Activated T-cell treated with anti-CD3 and anti-CD28 coated beads, Interleukin-2, amount 50 U/mL, for 24 hours (primary cell): ENCODE measurements at regions not wholly inside any gene's neighbourhood (a gene's known extent, or its start where the extent isn't known, plus 50 kb on each side); places are given as distances from the start of the nearest gene placed in this dataset.

Source experiments
- DNase-seq: peaks from one replicate; pipeline ENCODE4 v3.0.0-alpha.2; 2020
- H3K27ac Mint-ChIP-seq: 2 replicates; pipeline ENCODE4 v1.8.0; 2020; ENCODE audit warnings: mild to moderate bottlenecking, mixed read lengths
- H3K27me3 Mint-ChIP-seq: 2 replicates; pipeline ENCODE4 v1.8.0; 2020; ENCODE audit warnings: mixed read lengths
- H3K36me3 Mint-ChIP-seq: 2 replicates; pipeline ENCODE4 v1.8.0; 2020; ENCODE audit warnings: low read depth, mixed read lengths
- H3K4me1 Mint-ChIP-seq: 2 replicates; pipeline ENCODE4 v1.8.0; 2020; ENCODE audit warnings: low read depth, mixed read lengths
- H3K4me3 Mint-ChIP-seq: 2 replicates; pipeline ENCODE4 v1.8.0; 2020; ENCODE audit warnings: mild to moderate bottlenecking, moderate library complexity, mixed read lengths
- H3K9me3 Mint-ChIP-seq: 2 replicates; pipeline ENCODE4 v1.8.0; 2020; ENCODE audit warnings: mixed read lengths

DNA sequence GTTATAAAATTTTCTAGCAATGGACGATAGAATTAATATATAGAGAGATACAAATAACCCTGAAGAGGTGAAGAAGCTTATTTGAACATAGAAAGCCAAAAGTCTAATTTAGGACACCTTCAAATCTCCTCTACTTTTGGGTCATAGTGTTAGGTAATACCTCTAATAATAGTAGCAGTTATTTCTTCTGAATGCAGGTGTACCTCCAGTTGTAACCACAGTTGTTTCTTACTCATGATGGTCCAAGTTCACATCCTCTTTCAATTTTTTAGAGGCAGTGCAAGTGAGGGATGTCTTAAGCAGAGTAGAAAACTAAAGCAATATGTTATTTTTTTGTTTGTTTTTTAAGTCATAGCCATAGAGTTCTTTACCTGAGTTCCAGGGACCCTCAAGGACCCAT lies 429.5 kb downstream of the CCDC85A start:
- no peak for DNase-seq
- H3K27me3 Mint-ChIP-seq = no peaks in the 10 kb centered on the region
- H3K4me1 Mint-ChIP-seq = no peaks in the 10 kb centered on the region
- peaks cover 12% of the 10 kb centered on the region for H3K9me3 Mint-ChIP-seq
- H3K36me3 Mint-ChIP-seq = no peaks in the 10 kb centered on the region
- no peak overlapping the region for H3K27ac Mint-ChIP-seq
- no peak overlapping the region for H3K4me3 Mint-ChIP-seq

DNA sequence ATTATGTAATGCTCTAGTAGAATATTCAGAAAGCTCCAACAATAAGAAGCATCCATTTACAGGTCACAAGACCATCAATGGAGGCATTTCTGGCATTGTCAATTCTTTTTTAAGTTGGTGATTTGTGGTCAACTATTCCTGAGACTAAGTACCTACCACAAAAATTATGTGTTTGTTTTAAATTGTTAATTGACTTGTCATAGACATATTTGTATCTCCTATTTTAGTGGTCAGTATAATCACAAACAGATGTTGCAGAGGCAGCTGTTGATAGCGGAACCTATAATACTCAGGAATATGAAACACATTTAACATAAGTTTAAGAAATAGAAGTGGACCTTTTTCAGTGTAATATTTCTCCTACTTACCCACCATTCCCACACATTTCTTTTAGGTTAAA lies 430.1 kb downstream of the CCDC85A start:
- H3K9me3 Mint-ChIP-seq = peaks cover 12% of the 10 kb centered on the region
- no peak for DNase-seq
- H3K36me3 Mint-ChIP-seq = no peaks in the 10 kb centered on the region
- no peaks in the 10 kb centered on the region for H3K27me3 Mint-ChIP-seq
- no peaks in the 10 kb centered on the region for H3K4me1 Mint-ChIP-seq
- no peak overlapping the region for H3K27ac Mint-ChIP-seq
- no peak overlapping the region for H3K4me3 Mint-ChIP-seq

- Mint-ChIP-seq H3K27ac (no peak overlapping the region), H3K4me1 (no peaks in the 10 kb centered on the region), H3K36me3 (no peaks in the 10 kb centered on the region), H3K27me3 (no peaks in the 10 kb centered on the region), H3K9me3 (peaks cover 13% of the 10 kb centered on the region), H3K4me3 (no peak overlapping the region)
- DNase-seq = no peak
These were observed 432.0 kb downstream of the CCDC85A start for GRCh38 chr2:56615760-56616159.

DNA sequence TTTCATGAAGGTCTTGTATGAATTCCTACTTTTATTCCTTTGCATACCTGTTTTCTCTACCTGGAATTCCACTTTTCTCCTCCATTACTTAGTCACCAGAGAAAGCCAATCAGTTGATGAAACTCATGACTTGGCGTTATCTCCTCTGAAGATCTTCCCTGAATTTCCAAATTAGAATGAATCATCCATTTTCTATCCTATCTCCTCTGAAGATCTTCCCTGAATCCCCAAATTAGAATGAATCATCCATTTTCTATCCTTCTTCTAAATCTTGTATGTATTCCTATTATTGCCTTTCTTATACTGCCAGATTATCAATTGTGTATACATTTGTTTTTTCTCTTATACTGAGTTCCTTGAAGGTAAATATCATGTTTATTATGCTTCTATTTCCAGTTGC lies 440.4 kb downstream of the CCDC85A start:
- no peaks in the 10 kb centered on the region for H3K36me3 Mint-ChIP-seq
- H3K27ac Mint-ChIP-seq = no peak overlapping the region
- no peak for DNase-seq
- H3K4me1 Mint-ChIP-seq = no peaks in the 10 kb centered on the region
- H3K27me3 Mint-ChIP-seq = no peaks in the 10 kb centered on the region
- H3K9me3 Mint-ChIP-seq = peaks cover 21% of the 10 kb centered on the region
- no peak overlapping the region for H3K4me3 Mint-ChIP-seq

GRCh38 chr2:56626927-56627326 lies 443.1 kb downstream of the CCDC85A start:
- no peaks in the 10 kb centered on the region for H3K4me1 Mint-ChIP-seq
- H3K27me3 Mint-ChIP-seq = no peaks in the 10 kb centered on the region
- H3K36me3 Mint-ChIP-seq = no peaks in the 10 kb centered on the region
- H3K9me3 Mint-ChIP-seq = peaks cover 21% of the 10 kb centered on the region
- no peak overlapping the region for H3K27ac Mint-ChIP-seq
- H3K4me3 Mint-ChIP-seq = no peak overlapping the region
- no peak for DNase-seq

DNA sequence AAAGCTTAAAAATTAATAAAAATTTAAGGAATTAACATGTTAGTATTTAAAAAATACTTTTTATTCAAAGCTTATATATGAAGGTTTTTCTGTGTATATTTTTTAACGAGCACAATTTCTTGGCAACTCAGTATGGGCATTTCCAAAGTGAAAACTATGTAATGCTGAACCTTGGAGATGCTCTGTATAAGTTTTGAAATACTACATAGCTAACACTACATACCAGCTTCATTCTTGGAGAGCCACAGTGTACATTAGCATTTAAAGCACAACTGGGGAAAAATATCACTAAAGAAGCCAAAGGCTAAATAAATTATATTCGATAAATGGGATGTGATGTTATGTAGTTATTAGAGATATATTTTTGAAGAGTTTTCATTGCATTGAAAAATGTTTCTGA lies 446.5 kb downstream of the CCDC85A start:
- no peak overlapping the region for H3K27ac Mint-ChIP-seq
- H3K9me3 Mint-ChIP-seq = peaks cover 13% of the 10 kb centered on the region
- DNase-seq = no peak
- H3K4me1 Mint-ChIP-seq = no peaks in the 10 kb centered on the region
- no peak overlapping the region for H3K4me3 Mint-ChIP-seq
- H3K36me3 Mint-ChIP-seq = no peaks in the 10 kb centered on the region
- H3K27me3 Mint-ChIP-seq = no peaks in the 10 kb centered on the region

GRCh38 chr2:56647997-56648396 lies 464.2 kb downstream of the CCDC85A start:
- no peaks in the 10 kb centered on the region for H3K36me3 Mint-ChIP-seq
- no peaks in the 10 kb centered on the region for H3K27me3 Mint-ChIP-seq
- no peak overlapping the region for H3K27ac Mint-ChIP-seq
- DNase-seq = no peak
- H3K9me3 Mint-ChIP-seq = peaks cover 5% of the 10 kb centered on the region
- no peaks in the 10 kb centered on the region for H3K4me1 Mint-ChIP-seq
- H3K4me3 Mint-ChIP-seq = no peak overlapping the region

- DNase-seq = no peak
- Mint-ChIP-seq H3K9me3 (peaks cover 5% of the 10 kb centered on the region), H3K4me1 (no peaks in the 10 kb centered on the region), H3K4me3 (no peak overlapping the region), H3K27ac (no peak overlapping the region), H3K27me3 (no peaks in the 10 kb centered on the region), H3K36me3 (no peaks in the 10 kb centered on the region)
These were observed 465.0 kb downstream of the CCDC85A start for GRCh38 chr2:56648802-56649201.

DNA sequence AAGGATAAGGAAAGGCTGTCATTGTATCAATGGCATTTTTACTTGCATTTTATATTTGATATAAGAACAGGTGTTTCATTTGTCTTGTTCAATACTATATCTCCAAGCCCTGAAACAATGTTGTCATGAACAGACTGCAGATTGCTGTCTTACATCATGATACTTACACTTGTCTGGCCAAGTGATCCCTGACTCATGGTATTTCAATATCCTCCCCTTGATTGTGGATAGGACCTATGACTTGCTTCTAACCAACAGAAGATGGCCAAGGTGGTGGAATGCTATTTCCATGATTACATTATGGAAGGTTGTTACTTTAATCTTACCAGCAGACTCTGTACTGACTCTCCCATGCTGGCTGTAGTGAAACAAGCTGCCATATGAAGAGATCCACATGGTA lies 471.1 kb downstream of the CCDC85A start:
- H3K4me3 Mint-ChIP-seq = no peak overlapping the region
- H3K4me1 Mint-ChIP-seq = no peaks in the 10 kb centered on the region
- H3K27me3 Mint-ChIP-seq = no peaks in the 10 kb centered on the region
- no peak for DNase-seq
- peaks cover 10% of the 10 kb centered on the region for H3K9me3 Mint-ChIP-seq
- no peak overlapping the region for H3K27ac Mint-ChIP-seq
- no peaks in the 10 kb centered on the region for H3K36me3 Mint-ChIP-seq

DNA sequence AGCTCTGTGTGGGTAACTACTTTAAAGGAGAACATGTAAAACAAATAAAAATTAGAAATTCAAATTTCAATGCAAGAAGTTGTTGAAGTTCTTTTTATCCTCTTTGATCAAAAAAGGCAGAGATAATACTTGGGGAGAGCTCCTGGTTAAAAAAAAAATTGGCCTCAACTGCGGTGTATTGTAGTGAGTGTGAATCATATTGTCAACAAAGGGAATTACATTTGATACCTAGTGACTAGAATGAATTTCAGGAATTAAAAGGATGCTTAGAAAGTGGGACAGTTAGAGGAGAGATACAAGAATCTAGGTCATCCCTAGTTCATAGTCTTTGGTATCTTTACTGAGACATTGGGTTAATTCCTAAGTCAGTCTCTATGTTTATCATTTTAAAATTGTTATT lies 473.0 kb downstream of the CCDC85A start:
- H3K4me3 Mint-ChIP-seq = no peak overlapping the region
- H3K27ac Mint-ChIP-seq = no peak overlapping the region
- H3K4me1 Mint-ChIP-seq = no peaks in the 10 kb centered on the region
- no peaks in the 10 kb centered on the region for H3K36me3 Mint-ChIP-seq
- DNase-seq = no peak
- no peaks in the 10 kb centered on the region for H3K27me3 Mint-ChIP-seq
- peaks cover 9% of the 10 kb centered on the region for H3K9me3 Mint-ChIP-seq

- Mint-ChIP-seq H3K27me3 (no peaks in the 10 kb centered on the region), H3K9me3 (peaks cover 21% of the 10 kb centered on the region), H3K36me3 (no peaks in the 10 kb centered on the region), H3K4me3 (no peak overlapping the region), H3K27ac (no peak overlapping the region), H3K4me1 (no peaks in the 10 kb centered on the region)
- no peak for DNase-seq
These were observed 483.0 kb downstream of the CCDC85A start for GRCh38 chr2:56666777-56667176.

GRCh38 chr2:56671973-56672569 lies 488.3 kb downstream of the CCDC85A start:
- no peaks in the 10 kb centered on the region for H3K36me3 Mint-ChIP-seq
- no peaks in the 10 kb centered on the region for H3K27me3 Mint-ChIP-seq
- H3K4me1 Mint-ChIP-seq = no peaks in the 10 kb centered on the region
- no peak for DNase-seq
- peaks cover 17% of the 10 kb centered on the region for H3K9me3 Mint-ChIP-seq
- H3K27ac Mint-ChIP-seq = no peak overlapping the region
- H3K4me3 Mint-ChIP-seq = no peak overlapping the region

DNA sequence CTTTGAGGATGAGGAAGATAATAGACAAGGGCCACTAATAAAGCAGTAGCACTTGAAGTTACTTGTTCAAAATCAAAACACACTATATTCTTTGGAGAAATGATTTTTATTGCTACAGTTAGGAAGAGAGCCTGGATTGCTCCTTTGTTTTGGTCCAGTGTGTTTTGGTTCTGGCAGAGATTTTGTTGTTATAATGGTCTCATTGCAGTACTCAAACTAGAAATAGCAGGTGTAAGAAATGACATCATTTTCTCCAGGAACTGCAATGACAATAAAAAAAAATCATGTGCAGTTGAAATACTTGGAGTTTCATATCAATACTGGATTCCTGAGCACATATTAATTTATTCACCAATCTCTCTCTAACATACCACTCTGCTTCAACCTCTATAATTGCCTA lies 490.3 kb downstream of the CCDC85A start:
- Mint-ChIP-seq H3K9me3 (peaks cover 11% of the 10 kb centered on the region), H3K27me3 (no peaks in the 10 kb centered on the region), H3K36me3 (no peaks in the 10 kb centered on the region), H3K4me3 (no peak overlapping the region), H3K4me1 (no peaks in the 10 kb centered on the region), H3K27ac (no peak overlapping the region)
- DNase-seq = no peak

GRCh38 chr2:56676966-56677365 lies 493.2 kb downstream of the CCDC85A start:
- H3K36me3 Mint-ChIP-seq = no peaks in the 10 kb centered on the region
- peaks cover under 1% of the 10 kb centered on the region for H3K9me3 Mint-ChIP-seq
- no peak for DNase-seq
- H3K4me3 Mint-ChIP-seq = no peak overlapping the region
- H3K27me3 Mint-ChIP-seq = no peaks in the 10 kb centered on the region
- H3K4me1 Mint-ChIP-seq = no peaks in the 10 kb centered on the region
- no peak overlapping the region for H3K27ac Mint-ChIP-seq

DNA sequence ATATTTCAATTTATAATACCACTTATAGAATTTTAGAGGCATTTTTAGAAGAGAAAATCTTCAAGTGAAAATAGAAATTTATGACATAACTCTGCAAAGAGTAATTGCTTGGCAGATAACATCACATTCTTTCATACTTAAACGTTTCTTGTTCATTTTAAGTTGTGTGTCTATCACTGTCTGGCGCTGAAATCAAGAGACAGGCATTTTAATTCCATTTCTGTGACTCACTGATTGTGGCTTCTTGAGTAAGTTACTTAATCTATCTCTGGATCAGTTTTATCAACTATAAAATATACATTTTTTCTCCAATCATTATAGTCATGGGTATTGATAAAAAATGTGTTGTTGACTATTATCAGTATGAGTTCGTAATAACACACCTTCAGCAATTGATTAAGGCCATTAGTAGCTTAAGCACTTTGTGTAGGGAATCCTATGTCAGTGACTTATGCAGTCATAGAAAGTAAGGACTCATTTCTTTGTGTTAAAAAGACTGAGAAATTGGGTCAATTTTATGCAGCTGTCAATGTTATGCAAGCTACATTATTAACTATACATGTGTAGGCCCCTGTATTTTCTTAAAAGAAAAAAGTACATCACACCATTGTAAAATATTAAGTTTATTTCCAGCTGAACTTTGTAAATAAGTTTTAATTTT lies 497.3 kb downstream of the CCDC85A start:
- peaks cover 6% of the 10 kb centered on the region for H3K9me3 Mint-ChIP-seq
- no peaks in the 10 kb centered on the region for H3K27me3 Mint-ChIP-seq
- no peak for DNase-seq

More for the DNA sequence above, 497.3 kb downstream of the CCDC85A start:
- Mint-ChIP-seq H3K36me3 (no peaks in the 10 kb centered on the region), H3K4me3 (no peak overlapping the region), H3K27ac (no peak overlapping the region), H3K4me1 (no peaks in the 10 kb centered on the region)
